K562 (cell line): ENCODE measurements at regions not wholly inside any gene's neighbourhood (a gene's known extent, or its start where the extent isn't known, plus 50 kb on each side); places are given as distances from the start of the nearest gene placed in this dataset.

Source experiments
- ATAC-seq: fragments of 200-7000 bp; cut with Tn5 transposase; 3 replicates; pipeline ENCODE4 v1.9.1; 2020; ENCODE audit warnings: moderate library complexity
- BruUV-seq: library from RNA; stranded (reverse); fragments of 400-500 nt; replicated peaks from 2 replicates; lab custom pipeline; 2021; lab: Mats Ljungman, UMichigan
- CTCF ChIA-PET: fragments of 300-600 bp; formaldehyde crosslinking; extraction: SDS; loops from one replicate; lab custom pipeline; 2021; ENCODE audit warnings: low intra/inter-chr PET ratio; lab: Yijun Ruan, JAX
- POLR2A ChIA-PET: fragments of 300-600, 350-650 bp; sonication (Branson Sonifier 250); formaldehyde crosslinking; extraction: SDS; loops from one replicate; lab custom pipeline; 2021; ENCODE audit warnings: antibody characterized with exemption, inconsistent platforms; lab: Yijun Ruan, JAX
- DNase-seq, 4 experiments: peaks; one replicate each; pipeline versions ENCODE4 v3.0.0 to v3.0.0-alpha.2; 2011 to 2018; ENCODE audit warnings: low spot score in 3 of 4, mixed read lengths in 3 of 4; ENCODE audit errors: extremely low read depth in 1 of 4
- FAIRE-seq: peaks from 2 replicates; lab custom pipeline; 2011; peaks lifted over from hg19 to GRCh38; lab: Jason Lieb, UNC
- H2AFZ ChIP-seq: 2 replicates; pipeline ENCODE4 v1.6.0; 2011; ENCODE audit warnings: low read depth, low read length, control low read depth, inconsistent platforms
- H3K27ac ChIP-seq: fragments of 200-600 bp; 3 replicates; pipeline ENCODE4 v1.8.0; 2011; ENCODE audit warnings: low read depth, mild to moderate bottlenecking, control low read depth, inconsistent platforms, low read length, moderate library complexity, mixed read lengths; ENCODE audit errors: extremely low read depth
- H3K27me3 ChIP-seq, 2 experiments: fragments of 300-600 bp in 1 of 2; 2 replicates in 1 of 2; 3 replicates in 1 of 2; pipeline versions ENCODE4 v1.6.0 to v1.8.0; 2011; ENCODE audit warnings: inconsistent platforms in 2 of 2, low read length in 2 of 2, mild to moderate bottlenecking in 1 of 2, mixed read lengths in 1 of 2, moderate library complexity in 1 of 2; ENCODE audit not compliant: control insufficient read depth in 2 of 2, insufficient read depth in 2 of 2
- H3K36me3 ChIP-seq: fragments of 300-600 bp; 3 replicates; pipeline ENCODE4 v1.8.0; 2011; ENCODE audit warnings: mild to moderate bottlenecking, low read length, inconsistent platforms; ENCODE audit not compliant: control insufficient read depth, insufficient read depth
- H3K4me1 ChIP-seq, 2 experiments: fragments of 200-600 bp in 1 of 2; replicated peaks in 1 of 2; 2 replicates in 1 of 2; 3 replicates in 1 of 2; pipeline versions ENCODE4 v1.5.1 to v1.8.0; 2011; ENCODE audit warnings: inconsistent platforms in 2 of 2, low read length in 2 of 2, mild to moderate bottlenecking in 1 of 2, mixed read lengths in 1 of 2, moderate library complexity in 1 of 2; ENCODE audit not compliant: control insufficient read depth in 2 of 2, insufficient read depth in 2 of 2
- H3K4me2 ChIP-seq: 2 replicates; pipeline ENCODE4 v1.6.1; 2011; ENCODE audit warnings: low read length, control low read depth, inconsistent platforms, mixed read lengths; ENCODE audit not compliant: insufficient read depth
- H3K4me3 ChIP-seq: fragments of 200-600 bp; sonication (generic), shearing (Covaris generic); 2 replicates; pipeline ENCODE4 v1.5.1; 2016; ENCODE audit warnings: control low read depth, inconsistent platforms
- H3K79me2 ChIP-seq: fragments of 200-600 bp; 3 replicates; pipeline ENCODE4 v1.8.0; 2011; ENCODE audit warnings: low read length, inconsistent platforms; ENCODE audit not compliant: control insufficient read depth, insufficient read depth
- H3K9ac ChIP-seq, 2 experiments: 2 replicates each; pipeline versions ENCODE4 v1.6.0 to v1.6.1; 2011; ENCODE audit warnings: low read depth in 2 of 2, low read length in 2 of 2, control low read depth in 1 of 2, inconsistent platforms in 1 of 2, mild to moderate bottlenecking in 1 of 2, mixed read lengths in 1 of 2; ENCODE audit not compliant: insufficient read depth in 1 of 2
- H3K9me1 ChIP-seq: one replicate; pipeline ENCODE4 v1.6.0; 2011; ENCODE audit warnings: inconsistent platforms, mild to moderate bottlenecking, low read length, moderate library complexity; ENCODE audit not compliant: control insufficient read depth, insufficient read depth
- H3K9me3 ChIP-seq: replicated peaks from 2 replicates; pipeline ENCODE4 v1.5.1; 2011; ENCODE audit warnings: low read depth, low read length, inconsistent platforms; ENCODE audit not compliant: control insufficient read depth, insufficient read depth
- H4K20me1 ChIP-seq: replicated peaks from 2 replicates; pipeline ENCODE4 v1.6.1; 2011; ENCODE audit warnings: low read length, inconsistent platforms, mixed read lengths; ENCODE audit not compliant: control insufficient read depth, insufficient read depth
- CHD2 ChIP-seq: IDR thresholded peaks from 2 replicates; pipeline ENCODE4 v1.6.1; 2011; ENCODE audit warnings: low read depth, low read length
- GABPB1 ChIP-seq: sonication (generic); formaldehyde crosslinking; IDR thresholded peaks from 2 replicates; pipeline ENCODE4 v1.8.0; 2022; ENCODE audit warnings: mild to moderate bottlenecking, missing genetic modification reagents
- KAT8 ChIP-seq: fragments of 450-650 bp; IDR thresholded peaks from 2 replicates; pipeline ENCODE4 v1.6.1; 2016; ENCODE audit warnings: low read depth, mild to moderate bottlenecking
- KDM4B ChIP-seq, 2 experiments: fragments of 450-650 bp in 1 of 2; sonication (generic) in 1 of 2; IDR thresholded peaks; 2 replicates each; pipeline ENCODE4 v1.6.1; 2016 to 2017; ENCODE audit warnings: borderline replicate concordance in 2 of 2, antibody characterized with exemption in 1 of 2, low read depth in 1 of 2, mild to moderate bottlenecking in 1 of 2
- MECOM ChIP-seq: fragments of 250-450 bp; sonication (Bioruptor Pico); IDR thresholded peaks from 2 replicates; pipeline ENCODE4 v1.8.0; 2022; ENCODE audit warnings: inconsistent platforms
- MED1 ChIP-seq: sonication (generic); formaldehyde crosslinking; IDR thresholded peaks from 2 replicates; pipeline ENCODE4 v1.8.1; 2023; ENCODE audit warnings: missing genetic modification reagents, borderline replicate concordance
- NFE2L1 ChIP-seq: fragments of 450-650 bp; IDR thresholded peaks from 2 replicates; pipeline ENCODE4 v1.6.1; 2016; ENCODE audit warnings: missing genetic modification characterization, low read depth, mild to moderate bottlenecking, missing compliant biosample characterization, moderate library complexity, borderline replicate concordance
- NFYB ChIP-seq: IDR thresholded peaks from 2 replicates; pipeline ENCODE4 v1.6.1; 2011; ENCODE audit warnings: mild to moderate bottlenecking, moderate library complexity; ENCODE audit not compliant: insufficient read length; ENCODE audit errors: extremely low read depth
- PHF21A ChIP-seq: fragments of 450-650 bp; IDR thresholded peaks from 2 replicates; pipeline ENCODE4 v1.6.1; 2017; ENCODE audit warnings: low read depth, borderline replicate concordance
- PYGO2 ChIP-seq: fragments of 450-650 bp; IDR thresholded peaks from 2 replicates; pipeline ENCODE4 v1.6.1; 2016; ENCODE audit warnings: mild to moderate bottlenecking, missing genetic modification characterization, moderate library complexity, missing compliant biosample characterization
- SNRNP70 ChIP-seq: fragments of 200-400 bp; formaldehyde crosslinking; optimal IDR thresholded peaks from 2 replicates; pipeline ENCODE3; 2017; ENCODE audit warnings: low read depth, low read length
- SREBF1 ChIP-seq: fragments of 150-350 bp; IDR thresholded peaks from 2 replicates; pipeline ENCODE4 v1.6.1; 2014; ENCODE audit warnings: antibody characterized with exemption, low read depth, low read length, borderline replicate concordance
- TCFL5 ChIP-seq: fragments of 250-450 bp; sonication (Bioruptor Pico); conservative IDR thresholded peaks from 2 replicates; pipeline ENCODE4 v1.6.1; 2021; ENCODE audit warnings: mild to moderate bottlenecking, moderate library complexity, matching md5 sums
- U2AF2 ChIP-seq: fragments of 200-400 bp; formaldehyde crosslinking; optimal IDR thresholded peaks from 2 replicates; pipeline ENCODE3; 2017; ENCODE audit warnings: low read depth, mild to moderate bottlenecking, low read length
- ZNF224 ChIP-seq: sonication (generic); formaldehyde crosslinking; IDR thresholded peaks from 2 replicates; pipeline ENCODE4 v1.8.0; 2022; ENCODE audit warnings: mild to moderate bottlenecking, missing genetic modification reagents
- WGBS: fragments of 100-300 bp; shearing (Covaris generic); methylation state at CpG from one replicate; pipeline ENCODE4 v1.1.6; 2016; ENCODE audit warnings: low coverage, mixed read lengths; ENCODE audit not compliant: insufficient coverage; ENCODE audit errors: missing lambda C conversion rate; 5-methylcytosine and 5-hydroxymethylcytosine counted together
- in situ Hi-C: fragments of 300-500 bp; cut with MboI; formaldehyde crosslinking; loops from 4 replicates; pipeline ENCODE4 v1.15.0; 2018; ENCODE audit warnings: inconsistent platforms, mixed read lengths
- intact Hi-C: fragments of 100-400 bp; cut with micrococcal nuclease; formaldehyde crosslinking; loops from 2 replicates; pipeline ENCODE4 v1.14.2; 2022
- TF ChIP-seq, protein P1 (sequence below), 2 experiments: fragments of 450-650 bp; conservative IDR thresholded peaks; 2 replicates each; pipeline ENCODE4 v1.6.1; 2017; ENCODE audit warnings: mild to moderate bottlenecking in 2 of 2, moderate library complexity in 2 of 2
- TF ChIP-seq, protein P2 (sequence below), 2 experiments: fragments of 450-650 bp in 1 of 2; sonication (generic) in 1 of 2; formaldehyde crosslinking; conservative IDR thresholded peaks; 2 replicates each; pipeline versions ENCODE4 v1.4.0 to v1.8.1; 2020 to 2022; ENCODE audit warnings: mild to moderate bottlenecking in 1 of 2, missing genetic modification reagents in 1 of 2
- TF ChIP-seq, protein P3 (sequence below): fragments of 250-450 bp; sonication (Bioruptor Pico); IDR thresholded peaks from 2 replicates; pipeline ENCODE4 v1.8.0; 2022; ENCODE audit warnings: moderate library complexity, mild to moderate bottlenecking, inconsistent platforms

GRCh38 chr4:19698961-19699360 is 552.7 kb upstream of the SLIT2 start (continued):
- TF ChIP-seq, protein P1, sequence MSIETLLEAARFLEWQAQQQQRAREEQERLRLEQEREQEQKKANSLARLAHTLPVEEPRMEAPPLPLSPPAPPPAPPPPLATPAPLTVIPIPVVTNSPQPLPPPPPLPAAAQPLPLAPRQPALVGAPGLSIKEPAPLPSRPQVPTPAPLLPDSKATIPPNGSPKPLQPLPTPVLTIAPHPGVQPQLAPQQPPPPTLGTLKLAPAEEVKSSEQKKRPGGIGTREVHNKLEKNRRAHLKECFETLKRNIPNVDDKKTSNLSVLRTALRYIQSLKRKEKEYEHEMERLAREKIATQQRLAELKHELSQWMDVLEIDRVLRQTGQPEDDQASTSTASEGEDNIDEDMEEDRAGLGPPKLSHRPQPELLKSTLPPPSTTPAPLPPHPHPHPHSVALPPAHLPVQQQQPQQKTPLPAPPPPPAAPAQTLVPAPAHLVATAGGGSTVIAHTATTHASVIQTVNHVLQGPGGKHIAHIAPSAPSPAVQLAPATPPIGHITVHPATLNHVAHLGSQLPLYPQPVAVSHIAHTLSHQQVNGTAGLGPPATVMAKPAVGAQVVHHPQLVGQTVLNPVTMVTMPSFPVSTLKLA (conservative IDR thresholded peaks at IDR 0.05) = no peak
- TF ChIP-seq NFE2L1 (tag) (no peak), U2AF2 (no peak)

- no TSS peak for BruUV-seq
Measured at GRCh38 chr4:19694812-19695211, 556.9 kb upstream of the SLIT2 start.

More at GRCh38 chr4:19694812-19695211, 556.9 kb upstream of the SLIT2 start:
- FAIRE-seq (no peak), ATAC-seq (no peak), DNase-seq (no peak)
- ChIA-PET POLR2A (interaction anchor here (0.6 kb wide), 1 partner anchor 134 kb away, joined by 3 read pairs; no protein-coding TSS in a partner anchor), CTCF (no interaction called here)
- Histone ChIP-seq H2AFZ (no peak overlapping the region), H3K36me3 (no peaks in the 10 kb centered on the region), H3K9ac (no peak overlapping the region), H3K4me2 (no peak overlapping the region), H3K9me1 (no peaks in the 10 kb centered on the region), H3K27me3 (no peaks in the 10 kb centered on the region), H3K9me3 (no peaks in the 10 kb centered on the region), H3K4me1 (no peaks in the 10 kb centered on the region), H3K27ac (no peak overlapping the region), H3K79me2 (no peaks in the 10 kb centered on the region), H3K4me3 (no peak overlapping the region), H4K20me1 (no peaks in the 10 kb centered on the region)
- 3% methylated on average over 4 of the region's 4 CpGs for WGBS
- intact Hi-C loops = no loop called here
- in situ Hi-C loops = no loop called here
- TF ChIP-seq KDM4B (IDR thresholded peaks at IDR 0.05; ENCODE audit: borderline replicate concordance in 2 of 2, low read depth in 1 of 2) (no peak), MED1 (CRISPR knock-in tag) (no peak), NFYB (no peak), PHF21A (no peak), PYGO2 (no peak), ZNF224 (CRISPR knock-in tag) (no peak), GABPB1 (no peak), SNRNP70 (no peak), SREBF1 (no peak), CHD2 (no peak), KAT8 (no peak), MECOM (CRISPR knock-in tag) (no peak), TCFL5 (CRISPR knock-in tag) (no peak)
- TF ChIP-seq, protein P2, sequence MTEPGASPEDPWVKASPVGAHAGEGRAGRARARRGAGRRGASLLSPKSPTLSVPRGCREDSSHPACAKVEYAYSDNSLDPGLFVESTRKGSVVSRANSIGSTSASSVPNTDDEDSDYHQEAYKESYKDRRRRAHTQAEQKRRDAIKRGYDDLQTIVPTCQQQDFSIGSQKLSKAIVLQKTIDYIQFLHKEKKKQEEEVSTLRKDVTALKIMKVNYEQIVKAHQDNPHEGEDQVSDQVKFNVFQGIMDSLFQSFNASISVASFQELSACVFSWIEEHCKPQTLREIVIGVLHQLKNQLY (CRISPR knock-in tag; conservative IDR thresholded peaks at IDR 0.05) = no peak
- TF ChIP-seq, protein P3, sequence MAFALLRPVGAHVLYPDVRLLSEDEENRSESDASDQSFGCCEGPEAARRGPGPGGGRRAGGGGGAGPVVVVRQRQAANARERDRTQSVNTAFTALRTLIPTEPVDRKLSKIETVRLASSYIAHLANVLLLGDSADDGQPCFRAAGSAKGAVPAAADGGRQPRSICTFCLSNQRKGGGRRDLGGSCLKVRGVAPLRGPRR (CRISPR knock-in tag) = no peak
